ENCODE measurements at regions not wholly inside any gene's neighbourhood (a gene's known extent, or its start where the extent isn't known, plus 50 kb on each side); places are given as distances from the start of the nearest gene placed in this dataset.

- no CpG with 5 or more reads among the region's 2 CpGs for WGBS, 2 experiments (ENCODE audit: extremely low coverage in 2 of 2, insufficient read length in 1 of 2)
Observed at GRCh38 chr7:146000882-146001281, 115.7 kb upstream of the CNTNAP2 start.

More at GRCh38 chr7:146000882-146001281, 115.7 kb upstream of the CNTNAP2 start:
- Histone ChIP-seq H3K23ac (ENCODE audit: low read depth, low read length) (no peak overlapping the region), H3K9me3 (ENCODE audit: control insufficient read depth, insufficient read depth, low read length) (peaks cover 2% of the 10 kb centered on the region), H3K14ac (replicated peaks; ENCODE audit: low read depth, low read length) (no peak overlapping the region), H3K79me1 (ENCODE audit: low read depth in 1 of 2, low read length in 2 of 2) (no peaks in the 10 kb centered on the region), H2BK15ac (ENCODE audit: low read depth, low read length) (no peak overlapping the region), H4K5ac (ENCODE audit: low read depth, low read length) (no peak overlapping the region), H2AK5ac (ENCODE audit: low read depth, low read length) (no peak overlapping the region), H3K4me2 (ENCODE audit: low read depth, low read length) (no peak overlapping the region), H3K9ac (ENCODE audit: low read depth, low read length) (no peak overlapping the region), H3K27me3 (ENCODE audit: control insufficient read depth, insufficient read depth, low read length) (no peaks in the 10 kb centered on the region), H3K56ac (ENCODE audit: extremely low read depth, insufficient read depth, low read length) (no peak overlapping the region), H4K20me1 (ENCODE audit: insufficient read depth, low read length) (no peaks in the 10 kb centered on the region), H3K36me3 (ENCODE audit: control insufficient read depth, insufficient read depth, low read length) (no peaks in the 10 kb centered on the region), H3K4ac (ENCODE audit: low read depth, low read length) (no peak overlapping the region), H3K27ac (ENCODE audit: insufficient read depth, low read length) (no peak overlapping the region), H2BK120ac (ENCODE audit: low read depth, low read length) (no peak overlapping the region), H2BK5ac (ENCODE audit: low read depth, low read length, poor library complexity, severe bottlenecking) (no peak overlapping the region), H2AFZ (replicated peaks; ENCODE audit: low read length, poor library complexity) (no peak overlapping the region), H3K4me3 (ENCODE audit: insufficient read depth, low read depth, low read length) (no peak overlapping the region), H4K8ac (ENCODE audit: low read depth in 2 of 2, low read length in 2 of 2) (no peak overlapping the region), H4K91ac (ENCODE audit: insufficient read depth, low read depth, low read length) (no peak overlapping the region), H3K9me1 (ENCODE audit: insufficient read depth, low read length) (no peaks in the 10 kb centered on the region), H2AK9ac (replicated peaks; ENCODE audit: low read depth, low read length, poor library complexity) (no peak overlapping the region), H3K18ac (ENCODE audit: low read depth, low read length) (no peak overlapping the region), H3K4me1 (ENCODE audit: control insufficient read depth, insufficient read depth, low read length) (no peaks in the 10 kb centered on the region), H2BK20ac (ENCODE audit: low read depth, low read length) (no peak overlapping the region)
- CTCF ChIA-PET = no interaction called here
- intact Hi-C loops (cut with micrococcal nuclease) (no loop called here), dilution Hi-C loops (cut with HindIII; ENCODE audit: low sequenced_read_pairs, unreplicated experiment) (no loop called here), in situ Hi-C loops (cut with MboI; ENCODE audit: low sequenced_read_pairs) (no loop called here)
- POLR2A ChIA-PET (ENCODE audit: unreplicated experiment) = no interaction called here
- TF ChIP-seq SMC3 (IDR thresholded peaks at IDR 0.05; ENCODE audit: low read depth, low read length) (no peak), MAFK (IDR thresholded peaks at IDR 0.05; ENCODE audit: low read depth, low read length) (peak; percentile 27; the same call in 1 of the 2 replicates)
- no TSS peak for BruUV-seq (replicated peaks)
- no peak for DNase-seq
- no peak for ATAC-seq (ENCODE audit: low read depth)

Data from IMR-90 (cell line).